ENCODE measurements at regions not wholly inside any gene's neighbourhood (a gene's known extent, or its start where the extent isn't known, plus 50 kb on each side); places are given as distances from the start of the nearest gene placed in this dataset.

DNA sequence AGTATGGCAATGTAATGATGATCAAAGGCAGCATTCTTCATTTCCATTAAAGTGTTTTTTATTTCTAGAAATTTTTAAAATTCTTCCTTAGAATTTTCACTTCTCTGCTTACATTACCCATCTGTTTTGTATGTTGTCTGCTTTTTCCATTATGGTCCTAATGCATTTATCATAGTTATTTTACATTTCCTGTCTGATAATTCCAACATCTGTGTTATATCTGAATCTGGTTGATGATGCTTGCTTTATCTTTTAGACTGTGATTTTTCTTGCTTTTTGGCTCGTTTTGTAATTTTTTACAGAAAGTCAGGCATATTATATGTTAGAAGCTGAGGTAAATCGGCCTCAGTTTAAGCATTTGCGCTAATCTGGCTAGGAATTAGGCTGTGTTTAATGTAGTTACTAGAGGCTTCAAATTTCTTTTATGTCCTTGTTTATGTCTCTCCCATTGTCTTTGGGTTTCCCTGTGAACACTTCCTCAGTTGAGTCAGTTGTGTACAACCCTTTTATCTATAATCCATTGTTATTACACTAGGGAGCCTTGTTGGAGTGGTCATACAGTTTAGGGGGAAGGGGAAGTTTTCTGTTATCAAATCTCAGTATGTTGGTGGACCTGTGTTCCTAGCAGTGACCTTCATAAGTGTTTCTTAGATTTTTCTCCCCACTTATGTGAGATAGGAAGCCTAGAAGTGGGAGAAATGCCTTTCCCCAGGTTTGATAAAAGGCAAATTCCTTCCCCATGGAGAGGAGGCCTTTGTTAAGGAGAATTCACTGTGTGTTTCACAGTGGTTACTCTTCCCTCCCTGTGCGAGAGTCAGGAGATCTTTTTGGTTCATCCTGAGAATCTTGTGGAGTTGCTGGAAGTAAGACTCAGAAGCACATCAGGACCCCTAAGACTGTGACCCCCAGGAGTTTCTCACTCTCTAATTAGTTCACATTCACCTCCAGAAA lies 437.5 kb downstream of the INSC start:
- Histone ChIP-seq H3K4me3 (ENCODE audit: low read depth in 2 of 2, low read length in 2 of 2) (no peak overlapping the region), H3K36me3 (ENCODE audit: control insufficient read depth, insufficient read depth, low read length) (no peaks in the 10 kb centered on the region), H3K27me3 (ENCODE audit: control insufficient read depth, insufficient read depth, low read length) (no peaks in the 10 kb centered on the region), H3K27ac (ENCODE audit: low read length) (no peak overlapping the region), H3K4me1 (ENCODE audit: control insufficient read depth, insufficient read depth, low read length) (no peaks in the 10 kb centered on the region), H3K9me3 (ENCODE audit: control insufficient read depth, insufficient read depth, low read depth, low read length) (no peaks in the 10 kb centered on the region)
- in situ Hi-C loops (cut with HindIII; ENCODE audit: low pct_unique_long_range_greater_than_20kb, low sequenced_read_pairs) (no loop called here), intact Hi-C loops (cut with micrococcal nuclease; ENCODE audit: unreplicated experiment) (no loop called here)
- POLR2A ChIA-PET = no interaction called here
- no peak for ATAC-seq
- CTCF ChIA-PET = no interaction called here
- BruUV-seq (replicated peaks) = no TSS peak
- TF ChIP-seq, protein P1, sequence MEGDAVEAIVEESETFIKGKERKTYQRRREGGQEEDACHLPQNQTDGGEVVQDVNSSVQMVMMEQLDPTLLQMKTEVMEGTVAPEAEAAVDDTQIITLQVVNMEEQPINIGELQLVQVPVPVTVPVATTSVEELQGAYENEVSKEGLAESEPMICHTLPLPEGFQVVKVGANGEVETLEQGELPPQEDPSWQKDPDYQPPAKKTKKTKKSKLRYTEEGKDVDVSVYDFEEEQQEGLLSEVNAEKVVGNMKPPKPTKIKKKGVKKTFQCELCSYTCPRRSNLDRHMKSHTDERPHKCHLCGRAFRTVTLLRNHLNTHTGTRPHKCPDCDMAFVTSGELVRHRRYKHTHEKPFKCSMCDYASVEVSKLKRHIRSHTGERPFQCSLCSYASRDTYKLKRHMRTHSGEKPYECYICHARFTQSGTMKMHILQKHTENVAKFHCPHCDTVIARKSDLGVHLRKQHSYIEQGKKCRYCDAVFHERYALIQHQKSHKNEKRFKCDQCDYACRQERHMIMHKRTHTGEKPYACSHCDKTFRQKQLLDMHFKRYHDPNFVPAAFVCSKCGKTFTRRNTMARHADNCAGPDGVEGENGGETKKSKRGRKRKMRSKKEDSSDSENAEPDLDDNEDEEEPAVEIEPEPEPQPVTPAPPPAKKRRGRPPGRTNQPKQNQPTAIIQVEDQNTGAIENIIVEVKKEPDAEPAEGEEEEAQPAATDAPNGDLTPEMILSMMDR (IDR thresholded peaks at IDR 0.05) = no peak
- TF ChIP-seq TCF7L2 (IDR thresholded peaks at IDR 0.05; ENCODE audit: low read depth, low read length) = no peak
- no peak for TF ChIP-seq SIN3A (IDR thresholded peaks at IDR 0.05; ENCODE audit: borderline replicate concordance, insufficient read depth, low read depth, low read length)
- TF ChIP-seq, protein P2, sequence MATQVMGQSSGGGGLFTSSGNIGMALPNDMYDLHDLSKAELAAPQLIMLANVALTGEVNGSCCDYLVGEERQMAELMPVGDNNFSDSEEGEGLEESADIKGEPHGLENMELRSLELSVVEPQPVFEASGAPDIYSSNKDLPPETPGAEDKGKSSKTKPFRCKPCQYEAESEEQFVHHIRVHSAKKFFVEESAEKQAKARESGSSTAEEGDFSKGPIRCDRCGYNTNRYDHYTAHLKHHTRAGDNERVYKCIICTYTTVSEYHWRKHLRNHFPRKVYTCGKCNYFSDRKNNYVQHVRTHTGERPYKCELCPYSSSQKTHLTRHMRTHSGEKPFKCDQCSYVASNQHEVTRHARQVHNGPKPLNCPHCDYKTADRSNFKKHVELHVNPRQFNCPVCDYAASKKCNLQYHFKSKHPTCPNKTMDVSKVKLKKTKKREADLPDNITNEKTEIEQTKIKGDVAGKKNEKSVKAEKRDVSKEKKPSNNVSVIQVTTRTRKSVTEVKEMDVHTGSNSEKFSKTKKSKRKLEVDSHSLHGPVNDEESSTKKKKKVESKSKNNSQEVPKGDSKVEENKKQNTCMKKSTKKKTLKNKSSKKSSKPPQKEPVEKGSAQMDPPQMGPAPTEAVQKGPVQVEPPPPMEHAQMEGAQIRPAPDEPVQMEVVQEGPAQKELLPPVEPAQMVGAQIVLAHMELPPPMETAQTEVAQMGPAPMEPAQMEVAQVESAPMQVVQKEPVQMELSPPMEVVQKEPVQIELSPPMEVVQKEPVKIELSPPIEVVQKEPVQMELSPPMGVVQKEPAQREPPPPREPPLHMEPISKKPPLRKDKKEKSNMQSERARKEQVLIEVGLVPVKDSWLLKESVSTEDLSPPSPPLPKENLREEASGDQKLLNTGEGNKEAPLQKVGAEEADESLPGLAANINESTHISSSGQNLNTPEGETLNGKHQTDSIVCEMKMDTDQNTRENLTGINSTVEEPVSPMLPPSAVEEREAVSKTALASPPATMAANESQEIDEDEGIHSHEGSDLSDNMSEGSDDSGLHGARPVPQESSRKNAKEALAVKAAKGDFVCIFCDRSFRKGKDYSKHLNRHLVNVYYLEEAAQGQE (IDR thresholded peaks at IDR 0.05; ENCODE audit: insufficient read depth in 1 of 2, low read depth in 2 of 2, low read length in 1 of 2) = no peak
- TF ChIP-seq POLR2AphosphoS5 (IDR thresholded peaks at IDR 0.05; ENCODE audit: low read depth, low read length) = no peak
- DNase-seq (ENCODE audit: low read depth, low spot score) = no peak

DNA sequence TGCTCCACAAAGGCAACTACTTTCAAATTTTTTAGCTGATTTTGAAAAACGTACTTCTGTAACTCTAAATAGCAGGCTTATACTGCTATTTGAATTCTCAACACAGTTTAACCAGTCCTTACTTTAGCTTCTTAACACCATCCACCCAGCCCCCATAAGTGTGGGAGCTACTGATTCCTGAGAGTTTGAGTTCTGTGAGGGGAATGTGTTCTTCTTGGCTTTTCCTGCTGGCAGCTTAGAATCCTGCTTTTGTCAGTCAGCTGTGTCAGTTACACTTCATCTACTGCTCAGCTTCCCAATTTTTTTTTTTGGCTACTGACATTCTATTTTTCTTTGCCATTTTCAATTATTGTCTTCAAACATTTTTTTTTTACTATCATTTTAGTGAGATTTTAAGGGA lies 440.4 kb downstream of the INSC start:
- ATAC-seq (no peak), DNase-seq (ENCODE audit: low read depth, low spot score) (no peak)
- no peaks in the 10 kb centered on the region for H3K27me3 ChIP-seq (ENCODE audit: control insufficient read depth, insufficient read depth, low read length)
- BruUV-seq (replicated peaks) = no TSS peak
- no peak for TF ChIP-seq SIN3A (IDR thresholded peaks at IDR 0.05; ENCODE audit: borderline replicate concordance, insufficient read depth, low read depth, low read length)
- TF ChIP-seq TCF7L2 (IDR thresholded peaks at IDR 0.05; ENCODE audit: low read depth, low read length) = no peak
- TF ChIP-seq, protein P2 (IDR thresholded peaks at IDR 0.05; ENCODE audit: insufficient read depth in 1 of 2, low read depth in 2 of 2, low read length in 1 of 2) = no peak
- no peak for TF ChIP-seq POLR2AphosphoS5 (IDR thresholded peaks at IDR 0.05; ENCODE audit: low read depth, low read length)
- no peak overlapping the region for H3K27ac ChIP-seq (ENCODE audit: low read length)
- intact Hi-C loops (cut with micrococcal nuclease; ENCODE audit: unreplicated experiment) (no loop called here), in situ Hi-C loops (cut with HindIII; ENCODE audit: low pct_unique_long_range_greater_than_20kb, low sequenced_read_pairs) (no loop called here)
- H3K9me3 ChIP-seq (ENCODE audit: control insufficient read depth, insufficient read depth, low read depth, low read length) = no peaks in the 10 kb centered on the region
- ChIA-PET CTCF (no interaction called here), POLR2A (no interaction called here)
- no peaks in the 10 kb centered on the region for H3K36me3 ChIP-seq (ENCODE audit: control insufficient read depth, insufficient read depth, low read length)
- no peaks in the 10 kb centered on the region for H3K4me1 ChIP-seq (ENCODE audit: control insufficient read depth, insufficient read depth, low read length)
- H3K4me3 ChIP-seq (ENCODE audit: low read depth in 2 of 2, low read length in 2 of 2) = no peak overlapping the region

All from Panc1 (cell line).